COLO829 (cell line): ENCODE measurements at regions not wholly inside any gene's neighbourhood (a gene's known extent, or its start where the extent isn't known, plus 50 kb on each side); places are given as distances from the start of the nearest gene placed in this dataset.

Experiments used
- DNase-seq: peaks from one replicate; pipeline ENCODE4 v3.0.0; 2012; ENCODE audit warnings: low spot score

GRCh38 chr6:40937491-40937890, 101.5 kb downstream of the UNC5CL start:
- no peak for DNase-seq

GRCh38 chr6:40936818-40937251, 102.2 kb downstream of the UNC5CL start:
- DNase-seq = no peak

DNA sequence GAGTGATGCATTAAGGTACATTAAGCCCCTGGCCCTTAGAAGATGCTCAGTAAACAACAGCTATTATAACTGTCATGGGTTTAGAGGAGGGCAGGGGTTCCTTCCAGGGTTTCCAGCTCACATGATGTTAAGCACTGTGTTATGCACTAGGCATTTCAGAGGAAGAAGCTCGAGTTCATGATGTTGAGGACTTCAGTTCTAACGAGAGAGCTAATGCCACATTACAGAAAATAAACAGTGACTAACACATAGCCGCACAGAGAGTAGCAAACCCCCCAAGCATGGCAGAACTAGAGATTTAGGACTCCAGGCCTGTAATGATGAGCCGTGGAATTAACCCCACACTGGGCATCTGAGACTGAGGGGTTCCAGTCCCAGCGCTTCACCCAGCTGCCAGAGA, 105.2 kb downstream of the UNC5CL start:
- no peak for DNase-seq

- DNase-seq = no peak
Measured at GRCh38 chr6:40932953-40933352, 106.1 kb downstream of the UNC5CL start.

DNA sequence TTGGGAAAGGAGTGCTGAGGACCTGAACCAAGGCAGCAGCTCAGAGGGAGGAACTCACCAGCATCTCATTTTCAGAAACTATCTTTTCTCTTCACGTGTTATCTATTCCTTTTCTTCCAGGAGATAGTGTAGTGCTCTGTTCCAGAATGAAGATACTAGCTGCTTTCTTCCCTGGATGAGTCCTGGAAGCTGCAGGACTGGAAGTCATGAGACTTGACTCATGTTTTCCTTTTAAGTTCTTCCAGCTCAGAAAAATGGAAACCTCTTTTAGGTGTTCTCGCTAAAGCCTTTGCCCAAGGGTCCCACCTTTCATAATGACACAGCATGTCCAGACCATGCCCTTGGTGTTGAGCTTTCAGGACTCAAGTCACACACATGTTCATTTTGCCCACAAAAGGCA, 106.7 kb downstream of the UNC5CL start:
- DNase-seq = peak; percentile 45

GRCh38 chr6:40931931-40932330, 107.1 kb downstream of the UNC5CL start:
- no peak for DNase-seq

DNA sequence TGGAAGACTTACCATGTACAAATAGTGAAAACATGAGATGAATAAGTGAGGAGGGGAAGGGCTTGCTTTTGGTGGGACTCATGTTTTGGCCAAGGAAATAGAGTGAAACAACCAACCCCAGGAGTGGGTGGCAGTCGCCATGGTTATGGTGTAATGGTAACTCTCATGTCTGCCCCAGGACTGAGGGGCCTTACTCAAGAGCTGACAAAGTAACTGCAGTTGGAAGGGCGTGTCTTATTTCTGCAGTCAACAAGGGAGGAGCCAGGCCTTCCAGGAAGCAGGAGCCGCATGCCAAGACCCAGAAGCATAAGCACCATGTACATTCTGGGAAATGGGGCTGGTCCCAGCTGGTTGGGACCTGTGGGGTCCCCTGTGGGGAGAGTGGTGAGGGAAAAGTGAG, 108.5 kb downstream of the UNC5CL start:
- no peak for DNase-seq

GRCh38 chr6:40930045-40930444, 109.0 kb downstream of the UNC5CL start:
- peak; percentile 21 for DNase-seq

- DNase-seq = no peak
Measured at GRCh38 chr6:40929176-40929575, 109.8 kb downstream of the UNC5CL start.

- no peak for DNase-seq
Measured at GRCh38 chr6:40928763-40929162, 110.3 kb downstream of the UNC5CL start.

- DNase-seq = no peak
Measured at GRCh38 chr6:40928307-40928706, 110.7 kb downstream of the UNC5CL start.

GRCh38 chr6:40925341-40925740, 113.7 kb downstream of the UNC5CL start:
- no peak for DNase-seq

GRCh38 chr6:40924839-40925238, 114.2 kb downstream of the UNC5CL start:
- DNase-seq = no peak

- DNase-seq = no peak
Measured at GRCh38 chr6:40923880-40924279, 115.1 kb downstream of the UNC5CL start.

DNA sequence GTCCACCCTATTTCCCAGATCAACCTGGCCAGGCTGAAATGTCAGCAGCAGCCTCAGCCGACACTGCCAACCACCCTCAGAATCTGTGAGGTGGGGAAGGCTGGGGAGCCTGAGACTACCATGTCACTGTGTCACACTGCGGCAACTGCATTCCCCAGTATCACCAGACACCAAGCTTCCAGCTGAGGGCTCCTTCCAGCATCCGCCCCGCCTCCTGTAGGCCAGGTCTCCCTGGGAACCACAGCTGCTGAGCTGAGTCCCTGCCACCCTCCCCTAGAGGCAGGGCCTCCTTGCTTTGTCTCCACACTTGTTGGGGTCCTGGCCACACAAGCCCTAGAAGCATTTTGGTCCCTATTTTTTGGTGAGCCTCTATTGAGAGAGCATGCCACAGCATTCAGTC, 115.7 kb downstream of the UNC5CL start:
- DNase-seq = no peak

- no peak for DNase-seq
Measured at GRCh38 chr6:40922281-40922680, 116.7 kb downstream of the UNC5CL start.

DNA sequence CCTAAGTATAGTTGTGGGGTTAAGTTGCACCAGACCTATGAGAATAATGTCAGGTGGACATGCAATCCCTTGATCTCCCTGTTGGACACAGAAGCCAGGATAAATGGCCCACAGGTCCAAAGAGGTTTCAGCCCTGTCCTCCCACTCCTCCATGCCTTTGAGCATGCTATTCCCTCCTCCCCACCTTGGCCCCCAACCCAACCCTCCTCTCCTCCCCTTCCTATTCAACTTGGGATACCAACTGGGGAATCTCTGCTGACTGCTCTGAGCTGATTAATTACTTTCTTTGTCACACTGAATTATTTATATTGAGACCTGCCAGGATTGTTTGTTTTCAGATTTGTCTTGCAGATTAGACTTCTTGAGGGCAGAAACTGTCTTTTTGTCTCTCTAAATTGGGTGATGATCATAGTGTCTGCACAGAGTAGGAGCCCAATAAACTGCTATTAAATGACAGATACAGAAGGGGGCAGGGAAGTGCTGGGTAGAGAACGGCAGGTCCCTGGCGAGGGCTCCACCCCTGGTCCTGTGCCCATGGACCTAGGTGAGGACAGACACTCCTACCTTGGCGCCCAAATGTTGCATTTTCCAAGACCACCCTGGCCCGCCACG, 120.9 kb downstream of the UNC5CL start:
- DNase-seq = no peak

DNA sequence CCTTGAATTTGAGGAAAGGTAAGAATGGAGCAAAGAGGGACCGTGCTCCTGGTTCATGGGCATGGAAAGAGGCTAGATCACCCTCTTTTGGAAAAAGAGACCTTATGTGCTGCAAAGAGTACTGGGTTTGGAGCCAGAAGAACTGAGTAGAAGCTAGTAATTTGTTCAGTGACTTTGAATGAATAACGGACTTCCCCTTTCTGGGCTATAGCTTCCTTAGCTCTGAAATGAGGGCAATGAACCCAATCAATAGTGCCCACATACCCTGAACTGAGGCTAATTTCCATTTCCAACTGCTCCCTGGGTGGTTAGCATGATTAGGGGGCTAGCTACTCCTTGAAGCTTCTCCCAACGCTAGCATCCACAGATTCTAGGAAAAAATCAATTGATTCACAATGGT, 121.4 kb downstream of the UNC5CL start:
- no peak for DNase-seq

GRCh38 chr6:40916845-40917244, 122.2 kb downstream of the UNC5CL start:
- DNase-seq = no peak

DNA sequence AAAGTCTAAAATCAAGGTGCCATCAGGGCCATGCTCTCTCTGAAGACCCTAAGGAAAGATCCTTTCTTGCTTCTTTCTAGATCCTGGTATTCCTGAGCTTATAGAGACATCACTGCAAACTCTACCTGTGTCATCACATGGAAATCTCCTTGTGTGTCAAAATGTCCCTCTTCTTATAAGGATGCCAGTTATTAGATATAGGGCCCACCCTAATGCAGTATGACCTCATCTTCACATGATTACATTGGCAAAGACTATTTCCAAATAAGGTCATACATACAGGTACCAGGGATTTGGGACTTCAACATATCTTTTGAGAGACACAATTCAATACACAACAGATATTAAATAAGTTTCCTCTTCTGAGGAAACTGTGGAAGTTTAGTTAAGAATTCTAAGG, 123.9 kb downstream of the UNC5CL start:
- no peak for DNase-seq

DNA sequence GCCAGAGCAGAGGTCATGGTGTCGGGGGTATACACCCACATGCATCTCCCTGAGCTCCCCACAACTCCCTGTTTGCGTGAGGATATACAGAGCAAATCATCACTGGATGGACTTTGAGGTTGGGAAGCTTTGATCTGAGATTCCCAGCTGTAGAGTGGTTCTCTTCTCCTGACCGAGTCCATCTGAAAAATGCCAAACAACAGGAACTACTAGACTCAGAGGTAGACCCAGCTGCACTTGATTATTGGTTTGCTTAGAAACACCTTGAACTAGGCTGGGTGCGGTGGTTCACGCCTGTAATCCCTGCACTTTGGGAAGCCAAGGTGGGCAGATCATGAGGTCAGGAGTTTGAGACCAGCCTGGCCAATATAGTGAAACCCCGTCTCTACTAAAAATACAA, 125.0 kb downstream of the UNC5CL start:
- no peak for DNase-seq

- no peak for DNase-seq
Measured at GRCh38 chr6:40912158-40912946, 126.7 kb downstream of the UNC5CL start.

- no peak for DNase-seq
Measured at GRCh38 chr6:40910260-40910893, 128.6 kb downstream of the UNC5CL start.
